NB4 (cell line): ENCODE measurements at regions not wholly inside any gene's neighbourhood (a gene's known extent, or its start where the extent isn't known, plus 50 kb on each side); places are given as distances from the start of the nearest gene placed in this dataset.

Experiments used
- DNase-seq: peaks from one replicate; pipeline ENCODE4 v3.0.0; 2010; ENCODE audit warnings: low read depth
- H3K4me3 ChIP-seq: one replicate; pipeline ENCODE4 v1.5.1; 2011; ENCODE audit warnings: mild to moderate bottlenecking, low read depth, low read length, moderate library complexity
- CTCF ChIP-seq: IDR thresholded peaks from one replicate; pipeline ENCODE4 v1.5.1; 2012; ENCODE audit warnings: low read depth, low read length
- MAX ChIP-seq: IDR thresholded peaks from 2 replicates; pipeline ENCODE4 v1.6.1; 2011; ENCODE audit warnings: low read depth, low read length
- MYC ChIP-seq: IDR thresholded peaks from 2 replicates; pipeline ENCODE4 v1.6.1; 2011; ENCODE audit warnings: low read depth, low read length
- POLR2A ChIP-seq: IDR thresholded peaks from 2 replicates; pipeline ENCODE4 v1.6.1; 2011; ENCODE audit warnings: mild to moderate bottlenecking; ENCODE audit not compliant: insufficient read length; ENCODE audit errors: extremely low read depth

DNA sequence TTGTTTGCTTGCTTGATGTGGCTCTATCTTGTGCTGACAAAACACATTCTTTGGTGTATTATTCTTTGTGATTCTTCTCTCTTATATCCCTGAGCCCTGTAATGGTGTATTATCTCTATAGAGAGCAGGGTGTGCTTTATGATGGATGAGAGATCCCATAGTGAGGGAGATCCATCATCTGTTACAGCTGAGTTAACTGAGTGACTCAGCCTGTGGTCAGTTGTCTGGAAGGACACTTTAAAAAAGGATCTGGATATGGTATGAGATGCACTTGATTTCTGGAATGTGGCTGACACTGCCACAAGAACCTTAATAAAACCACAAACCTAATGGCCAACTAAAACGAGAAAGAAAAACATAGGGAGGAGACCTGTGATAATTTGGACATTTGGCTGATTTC lies 461.4 kb upstream of the SYT1 start:
- no peak overlapping the region for H3K4me3 ChIP-seq
- DNase-seq, result no peak
- TF ChIP-seq MAX, result no peak
- TF ChIP-seq CTCF, result no peak
- no peak for TF ChIP-seq MYC
- no peak for TF ChIP-seq POLR2A

GRCh38 chr12:78403681-78404080 lies 460.9 kb upstream of the SYT1 start:
- DNase-seq, result no peak
- TF ChIP-seq MAX, result no peak

DNA sequence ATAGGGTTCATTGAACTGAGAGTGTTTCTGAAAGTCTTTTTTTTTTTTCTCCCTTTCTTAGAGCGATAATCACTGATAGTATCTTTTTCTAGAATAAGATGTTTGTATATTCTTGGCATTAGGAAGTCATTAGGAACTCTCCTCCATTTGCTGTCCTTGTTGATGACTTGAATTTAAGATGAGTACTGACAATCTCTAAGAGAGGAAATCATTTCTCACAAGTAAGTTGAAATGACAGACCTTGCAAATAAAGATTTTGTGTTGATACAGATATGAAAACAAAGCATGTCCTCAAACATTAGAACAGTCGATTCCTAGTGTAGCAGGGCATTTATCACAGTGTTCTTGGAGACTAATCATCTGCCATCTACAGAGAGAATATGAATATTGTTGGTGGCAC lies 458.4 kb upstream of the SYT1 start:
- TF ChIP-seq POLR2A, result no peak
- no peak for TF ChIP-seq MAX
- no peak for TF ChIP-seq MYC
- no peak for TF ChIP-seq CTCF

More at GRCh38 chr12:78403681-78404080, 460.9 kb upstream of the SYT1 start:
- H3K4me3 ChIP-seq, result no peak overlapping the region

GRCh38 chr12:78406828-78407227 lies 457.7 kb upstream of the SYT1 start:
- no peak for DNase-seq
- no peak for TF ChIP-seq CTCF
- TF ChIP-seq MYC, result no peak
- no peak for TF ChIP-seq MAX
- no peak overlapping the region for H3K4me3 ChIP-seq

More for the DNA sequence above, 458.4 kb upstream of the SYT1 start:
- DNase-seq, result no peak
- H3K4me3 ChIP-seq, result no peak overlapping the region

- no peak for DNase-seq
- TF ChIP-seq MYC (no peak), POLR2A (no peak), MAX (no peak), CTCF (no peak)
- H3K4me3 ChIP-seq, result no peak overlapping the region
Measured at GRCh38 chr12:78407722-78408121, 456.9 kb upstream of the SYT1 start.

DNA sequence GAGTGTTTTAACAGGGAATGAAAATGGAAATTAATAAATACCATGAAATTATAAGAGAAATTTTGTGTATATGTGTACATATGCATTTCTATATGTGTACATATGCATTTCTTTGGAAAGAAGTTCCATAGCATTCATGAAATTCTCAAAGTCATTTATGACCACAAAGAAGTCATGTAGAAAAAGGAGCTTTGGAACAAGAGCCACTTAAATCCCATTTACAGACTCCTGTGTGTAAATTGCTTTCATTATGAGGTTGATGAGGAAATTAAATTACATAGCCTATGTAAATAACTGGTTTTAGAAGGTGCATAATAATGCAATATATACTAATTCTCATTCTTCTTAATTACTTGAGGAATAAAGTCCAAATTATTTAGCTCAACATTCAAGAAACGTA lies 450.5 kb upstream of the SYT1 start:
- DNase-seq, result no peak
- TF ChIP-seq MAX (no peak), CTCF (no peak), POLR2A (no peak)
- no peak overlapping the region for H3K4me3 ChIP-seq
